ENCODE measurements at regions not wholly inside any gene's neighbourhood (a gene's known extent, or its start where the extent isn't known, plus 50 kb on each side); places are given as distances from the start of the nearest gene placed in this dataset.

DNA sequence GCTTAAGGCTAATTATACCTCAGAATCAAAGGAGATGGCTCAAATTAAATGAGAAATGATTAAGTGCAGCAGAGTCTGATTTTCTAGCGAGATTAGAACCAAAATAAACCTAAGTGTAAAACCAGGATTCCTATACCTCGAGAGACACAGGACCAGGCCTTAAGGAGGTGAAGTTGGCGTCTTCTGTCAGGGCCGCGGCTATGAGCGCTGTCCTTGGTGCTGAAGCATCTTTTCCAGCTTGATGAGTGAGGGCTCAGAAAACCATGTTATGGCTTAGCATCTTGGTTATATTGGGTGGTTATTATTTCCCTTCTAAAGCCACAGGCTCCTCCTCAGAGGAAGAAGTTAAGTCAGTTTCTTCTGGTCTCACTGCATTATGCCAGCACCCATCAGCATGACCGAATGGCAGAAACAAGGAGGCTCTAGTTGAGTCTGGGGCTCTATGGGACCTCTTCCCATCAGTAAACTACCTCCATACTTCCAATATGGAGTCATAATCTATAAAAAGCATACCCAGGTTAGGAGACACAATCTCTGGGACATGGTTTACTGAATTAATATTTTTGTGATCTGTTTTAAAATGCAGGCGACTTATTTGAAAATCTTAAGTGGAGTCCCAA, 120.1 kb upstream of the NMNAT3 start:
- Histone ChIP-seq H3K4me2 (ENCODE audit: low read length) (no peak overlapping the region), H3K79me2 (ENCODE audit: control insufficient read depth, insufficient read depth, low read length) (no peaks in the 10 kb centered on the region), H3K27ac (ENCODE audit: low read depth, low read length) (no peak overlapping the region), H3K4ac (ENCODE audit: low read depth, low read length) (no peak overlapping the region), H3K79me1 (ENCODE audit: low read length) (no peaks in the 10 kb centered on the region), H3K4me3 (ENCODE audit: low read length) (no peak overlapping the region), H3K56ac (ENCODE audit: low read length) (no peak overlapping the region), H2BK120ac (ENCODE audit: low read depth, low read length) (no peak overlapping the region), H3K23ac (ENCODE audit: low read length) (no peak overlapping the region), H2BK15ac (replicated peaks; ENCODE audit: low read depth) (no peak overlapping the region), H3K9ac (ENCODE audit: low read length) (no peak overlapping the region), H4K8ac (ENCODE audit: low read depth, low read length) (no peak overlapping the region), H3K36me3 (ENCODE audit: control insufficient read depth, insufficient read depth, low read length) (no peaks in the 10 kb centered on the region), H3K27me3 (ENCODE audit: insufficient read depth, low read length, poor library complexity) (no peaks in the 10 kb centered on the region), H3K18ac (ENCODE audit: low read length) (no peak overlapping the region), H2AK5ac (ENCODE audit: low read length) (no peak overlapping the region), H3K4me1 (ENCODE audit: control insufficient read depth, low read depth, low read length) (no peaks in the 10 kb centered on the region), H2BK5ac (ENCODE audit: low read length) (no peak overlapping the region), H4K5ac (ENCODE audit: low read length) (no peak overlapping the region)
- DNase-seq, result peak; percentile 62
- no CpG with 5 or more reads among the region's 8 CpGs for WGBS (ENCODE audit: extremely low coverage, insufficient coverage, low lambda C conversion rate)

DNA sequence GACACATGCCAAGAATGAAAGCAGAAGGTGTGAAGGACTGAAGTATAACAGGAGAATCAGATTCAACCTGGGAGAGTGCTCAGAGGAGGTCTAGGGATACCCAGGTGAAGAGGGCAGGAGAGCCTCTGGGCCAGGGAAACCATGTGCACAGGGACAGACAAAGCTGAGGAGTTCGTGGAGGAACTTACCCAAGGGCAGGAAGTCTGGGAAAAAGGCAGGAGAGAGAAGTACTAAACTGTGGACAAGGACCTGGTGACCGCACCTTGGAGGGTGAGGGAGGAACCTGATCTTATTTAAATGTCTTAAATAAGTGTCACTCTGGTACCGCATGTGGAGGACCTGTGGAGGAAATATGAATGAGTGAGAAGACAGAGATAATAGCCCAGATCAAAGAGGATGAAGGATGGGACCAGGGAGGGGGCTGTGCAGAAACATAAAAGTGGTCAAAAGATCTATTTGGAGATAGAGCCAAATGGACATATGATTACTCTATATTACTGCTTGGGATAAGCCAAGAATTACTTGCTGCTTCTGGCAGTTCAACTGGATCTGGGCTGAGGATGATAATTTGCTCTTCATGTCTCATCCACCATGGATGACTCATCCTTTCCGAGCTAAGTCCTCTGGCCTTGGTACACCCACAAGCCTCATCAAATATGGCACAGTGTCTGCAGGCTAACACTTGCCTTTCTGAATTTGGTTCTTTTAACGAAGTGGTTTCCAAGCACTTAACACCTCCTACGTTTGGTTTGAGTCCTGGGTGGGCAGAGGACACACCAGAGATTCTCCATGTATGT, 116.9 kb upstream of the NMNAT3 start:
- no peak overlapping the region for H2BK5ac ChIP-seq (ENCODE audit: low read length)
- H4K5ac ChIP-seq (ENCODE audit: low read length), result no peak overlapping the region
- H3K9ac ChIP-seq (ENCODE audit: low read length), result no peak overlapping the region
- no peak overlapping the region for H2BK15ac ChIP-seq (replicated peaks; ENCODE audit: low read depth)
- no CpG with 5 or more reads among the region's 6 CpGs for WGBS (ENCODE audit: extremely low coverage, insufficient coverage, low lambda C conversion rate)
- no peak overlapping the region for H3K56ac ChIP-seq (ENCODE audit: low read length)
- no peaks in the 10 kb centered on the region for H3K4me1 ChIP-seq (ENCODE audit: control insufficient read depth, low read depth, low read length)
- H3K79me1 ChIP-seq (ENCODE audit: low read length), result no peaks in the 10 kb centered on the region
- no peak overlapping the region for H3K27ac ChIP-seq (ENCODE audit: low read depth, low read length)
- H3K4me3 ChIP-seq (ENCODE audit: low read length), result no peak overlapping the region
- no peak overlapping the region for H3K23ac ChIP-seq (ENCODE audit: low read length)
- H3K79me2 ChIP-seq (ENCODE audit: control insufficient read depth, insufficient read depth, low read length), result no peaks in the 10 kb centered on the region
- H4K8ac ChIP-seq (ENCODE audit: low read depth, low read length), result no peak overlapping the region
- H3K4ac ChIP-seq (ENCODE audit: low read depth, low read length), result no peak overlapping the region
- no peaks in the 10 kb centered on the region for H3K36me3 ChIP-seq (ENCODE audit: control insufficient read depth, insufficient read depth, low read length)
- no peak overlapping the region for H2BK120ac ChIP-seq (ENCODE audit: low read depth, low read length)
- H3K27me3 ChIP-seq (ENCODE audit: insufficient read depth, low read length, poor library complexity), result no peaks in the 10 kb centered on the region
- H3K18ac ChIP-seq (ENCODE audit: low read length), result no peak overlapping the region
- no peak for DNase-seq
- H2AK5ac ChIP-seq (ENCODE audit: low read length), result no peak overlapping the region
- H3K4me2 ChIP-seq (ENCODE audit: low read length), result no peak overlapping the region

DNA sequence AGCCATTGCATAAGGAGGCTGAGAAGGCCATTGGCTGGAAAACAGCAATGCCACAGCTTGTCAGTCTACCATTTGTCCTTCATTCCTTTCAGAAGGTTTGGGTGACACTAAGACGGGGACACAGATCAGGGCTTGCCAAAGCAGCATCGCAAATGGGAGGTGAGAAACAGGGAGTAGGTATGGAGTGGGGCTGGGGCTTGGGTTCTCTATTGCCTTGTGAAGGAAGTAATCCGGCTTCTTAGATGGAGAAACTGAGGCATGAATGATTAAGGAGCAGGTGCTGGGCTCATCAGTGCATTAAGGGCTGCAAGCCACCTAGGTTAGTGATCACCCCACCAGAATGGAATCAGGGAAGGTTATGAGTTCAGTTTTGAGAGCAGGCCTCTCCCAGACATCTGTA, 115.6 kb upstream of the NMNAT3 start:
- Histone ChIP-seq H2BK15ac (replicated peaks; ENCODE audit: low read depth) (no peak overlapping the region), H2BK5ac (ENCODE audit: low read length) (no peak overlapping the region), H3K27me3 (ENCODE audit: insufficient read depth, low read length, poor library complexity) (no peaks in the 10 kb centered on the region), H3K27ac (ENCODE audit: low read depth, low read length) (no peak overlapping the region), H4K8ac (ENCODE audit: low read depth, low read length) (no peak overlapping the region), H3K79me2 (ENCODE audit: control insufficient read depth, insufficient read depth, low read length) (no peaks in the 10 kb centered on the region), H3K56ac (ENCODE audit: low read length) (no peak overlapping the region), H3K79me1 (ENCODE audit: low read length) (no peaks in the 10 kb centered on the region), H3K9ac (ENCODE audit: low read length) (no peak overlapping the region), H4K5ac (ENCODE audit: low read length) (no peak overlapping the region), H3K18ac (ENCODE audit: low read length) (no peak overlapping the region), H3K4me3 (ENCODE audit: low read length) (no peak overlapping the region), H3K36me3 (ENCODE audit: control insufficient read depth, insufficient read depth, low read length) (no peaks in the 10 kb centered on the region), H3K4ac (ENCODE audit: low read depth, low read length) (no peak overlapping the region), H2AK5ac (ENCODE audit: low read length) (no peak overlapping the region), H3K4me2 (ENCODE audit: low read length) (no peak overlapping the region), H2BK120ac (ENCODE audit: low read depth, low read length) (no peak overlapping the region), H3K23ac (ENCODE audit: low read length) (no peak overlapping the region), H3K4me1 (ENCODE audit: control insufficient read depth, low read depth, low read length) (no peaks in the 10 kb centered on the region)
- DNase-seq, result no peak
- WGBS (ENCODE audit: extremely low coverage, insufficient coverage, low lambda C conversion rate), result no CpG with 5 or more reads among the region's 3 CpGs

DNA sequence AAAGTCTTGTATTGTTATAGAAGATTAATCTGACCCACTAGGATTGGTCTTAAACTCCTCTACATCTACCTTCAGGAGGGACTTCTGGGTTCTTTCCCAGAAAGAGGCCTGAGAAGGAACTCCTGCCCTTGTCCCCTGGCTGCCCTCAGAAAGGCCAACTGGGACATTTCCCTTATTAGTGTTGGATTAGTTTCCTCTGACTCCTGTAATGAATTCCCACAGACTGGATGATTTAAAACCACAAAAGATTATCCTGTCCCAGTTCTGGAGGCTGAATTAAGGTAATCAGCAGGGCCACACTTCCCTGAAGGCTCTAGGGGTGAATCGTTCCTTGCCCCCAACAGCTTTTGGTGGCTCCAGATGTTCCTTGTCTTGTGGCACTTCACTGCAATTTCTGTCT, 102.8 kb upstream of the NMNAT3 start:
- Histone ChIP-seq H3K4me3 (ENCODE audit: low read length) (no peak overlapping the region), H2AK5ac (ENCODE audit: low read length) (no peak overlapping the region), H3K18ac (ENCODE audit: low read length) (no peak overlapping the region), H2BK15ac (replicated peaks; ENCODE audit: low read depth) (no peak overlapping the region), H4K8ac (ENCODE audit: low read depth, low read length) (no peak overlapping the region), H3K4me2 (ENCODE audit: low read length) (no peak overlapping the region), H3K4ac (ENCODE audit: low read depth, low read length) (no peak overlapping the region), H3K9ac (ENCODE audit: low read length) (no peak overlapping the region), H2BK120ac (ENCODE audit: low read depth, low read length) (no peak overlapping the region), H3K79me1 (ENCODE audit: low read length) (no peaks in the 10 kb centered on the region), H3K4me1 (ENCODE audit: control insufficient read depth, low read depth, low read length) (no peaks in the 10 kb centered on the region), H3K56ac (ENCODE audit: low read length) (no peak overlapping the region), H4K5ac (ENCODE audit: low read length) (no peak overlapping the region), H2BK5ac (ENCODE audit: low read length) (no peak overlapping the region), H3K36me3 (ENCODE audit: control insufficient read depth, insufficient read depth, low read length) (no peaks in the 10 kb centered on the region), H3K27ac (ENCODE audit: low read depth, low read length) (no peak overlapping the region), H3K27me3 (ENCODE audit: insufficient read depth, low read length, poor library complexity) (no peaks in the 10 kb centered on the region), H3K23ac (ENCODE audit: low read length) (no peak overlapping the region), H3K79me2 (ENCODE audit: control insufficient read depth, insufficient read depth, low read length) (no peaks in the 10 kb centered on the region)
- WGBS (ENCODE audit: extremely low coverage, insufficient coverage, low lambda C conversion rate), result no CpG with 5 or more reads among the region's 1 CpG
- DNase-seq, result no peak

DNA sequence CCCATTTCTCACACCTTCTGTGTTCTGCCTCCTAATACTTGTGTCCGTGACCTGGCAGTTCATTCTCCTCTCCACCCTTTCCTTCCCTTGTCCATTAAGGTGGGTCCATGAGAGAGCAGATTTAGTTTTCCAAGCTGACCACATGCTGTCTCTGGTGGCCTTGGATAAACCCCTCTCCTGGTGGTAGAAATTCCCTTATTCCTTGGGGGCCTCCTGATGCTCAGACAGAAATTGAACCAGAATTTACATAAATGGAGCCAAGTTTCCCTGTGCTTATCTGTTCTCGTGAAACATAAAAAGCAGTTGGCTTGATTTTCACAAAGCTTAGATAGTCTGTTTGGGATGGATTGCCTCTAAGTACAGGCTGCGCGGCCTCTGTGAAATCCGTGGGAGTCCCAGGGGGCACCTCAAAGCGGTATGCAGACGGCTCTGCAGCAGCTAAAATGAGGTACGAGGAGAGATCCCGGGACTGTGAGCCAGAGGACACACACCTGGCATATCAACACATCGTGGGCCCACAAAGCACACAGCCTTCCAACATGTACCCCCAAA, 101.0 kb upstream of the NMNAT3 start:
- H3K36me3 ChIP-seq (ENCODE audit: control insufficient read depth, insufficient read depth, low read length), result no peaks in the 10 kb centered on the region

More for the DNA sequence above, 101.0 kb upstream of the NMNAT3 start:
- Histone ChIP-seq H3K4me2 (ENCODE audit: low read length) (no peak overlapping the region), H4K5ac (ENCODE audit: low read length) (no peak overlapping the region), H3K4ac (ENCODE audit: low read depth, low read length) (no peak overlapping the region), H2BK5ac (ENCODE audit: low read length) (no peak overlapping the region), H3K79me1 (ENCODE audit: low read length) (no peaks in the 10 kb centered on the region), H3K56ac (ENCODE audit: low read length) (no peak overlapping the region), H3K4me1 (ENCODE audit: control insufficient read depth, low read depth, low read length) (peaks cover 9% of the 10 kb centered on the region), H3K27me3 (ENCODE audit: insufficient read depth, low read length, poor library complexity) (no peaks in the 10 kb centered on the region), H4K8ac (ENCODE audit: low read depth, low read length) (no peak overlapping the region), H3K79me2 (ENCODE audit: control insufficient read depth, insufficient read depth, low read length) (no peaks in the 10 kb centered on the region), H2AK5ac (ENCODE audit: low read length) (no peak overlapping the region), H3K27ac (ENCODE audit: low read depth, low read length) (no peak overlapping the region), H3K18ac (ENCODE audit: low read length) (no peak overlapping the region), H2BK120ac (ENCODE audit: low read depth, low read length) (no peak overlapping the region), H2BK15ac (replicated peaks; ENCODE audit: low read depth) (no peak overlapping the region), H3K23ac (ENCODE audit: low read length) (no peak overlapping the region), H3K9ac (ENCODE audit: low read length) (no peak overlapping the region), H3K4me3 (ENCODE audit: low read length) (no peak overlapping the region)
- no peak for DNase-seq
- WGBS (ENCODE audit: extremely low coverage, insufficient coverage, low lambda C conversion rate), result no CpG with 5 or more reads among the region's 10 CpGs

All from mesendoderm (in vitro differentiated cells).